WTC11 (cell line): ENCODE measurements at regions not wholly inside any gene's neighbourhood (a gene's known extent, or its start where the extent isn't known, plus 50 kb on each side); places are given as distances from the start of the nearest gene placed in this dataset.

Experiments
- ATAC-seq: fragments of 200-7000 bp; cut with Tn5 transposase; 2 replicates; pipeline ENCODE4 v1.10.0; 2021; ENCODE audit warnings: mild to moderate bottlenecking, moderate library complexity
- CTCF ChIA-PET: fragments of 300-600 bp; sonication (Branson Sonifier 250); formaldehyde crosslinking; loops from one replicate; lab custom pipeline; 2021; ENCODE audit warnings: antibody characterized with exemption; lab: Charles Lee
- POLR2A ChIA-PET: fragments of 350-600 bp; sonication (Branson Sonifier 250); formaldehyde crosslinking; loops from one replicate; lab custom pipeline; 2021; ENCODE audit warnings: antibody characterized with exemption; lab: Charles Lee
- DNase-seq: peaks from one replicate; pipeline ENCODE4 v3.0.0; 2021; ENCODE audit warnings: low spot score
- H3K27ac Mint-ChIP-seq: 2 replicates; pipeline ENCODE4 v1.8.0; 2021; ENCODE audit warnings: mixed read lengths
- H3K27me3 Mint-ChIP-seq: 2 replicates; pipeline ENCODE4 v1.8.0; 2021; ENCODE audit warnings: low read depth, mild to moderate bottlenecking, moderate library complexity, mixed read lengths
- H3K36me3 Mint-ChIP-seq: 2 replicates; pipeline ENCODE4 v1.8.0; 2021; ENCODE audit warnings: mixed read lengths
- H3K4me1 Mint-ChIP-seq: 2 replicates; pipeline ENCODE4 v1.8.0; 2022; ENCODE audit warnings: mixed read lengths
- H3K4me3 Mint-ChIP-seq: 2 replicates; pipeline ENCODE4 v1.8.0; 2021; ENCODE audit warnings: mild to moderate bottlenecking, moderate library complexity, mixed read lengths
- H3K9me3 Mint-ChIP-seq: 2 replicates; pipeline ENCODE4 v1.8.0; 2021; ENCODE audit warnings: mixed read lengths
- JAZF1 ChIP-seq: fragments of 250-450 bp; sonication (Bioruptor Pico); IDR thresholded peaks from 2 replicates; pipeline ENCODE4 v1.9.0; 2021; ENCODE audit warnings: moderate library complexity, mild to moderate bottlenecking, inconsistent platforms
- KAT7 ChIP-seq: sonication (generic); formaldehyde crosslinking; IDR thresholded peaks from 2 replicates; pipeline ENCODE4 v1.8.1; 2023; ENCODE audit warnings: missing genetic modification reagents, mild to moderate bottlenecking, borderline replicate concordance
- MXD4 ChIP-seq: fragments of 250-450 bp; sonication (Bioruptor Pico); IDR thresholded peaks from 2 replicates; pipeline ENCODE4 v1.8.0; 2021; ENCODE audit warnings: mild to moderate bottlenecking, moderate library complexity, borderline replicate concordance
- MYBL2 ChIP-seq: sonication (generic); formaldehyde crosslinking; IDR thresholded peaks from 2 replicates; pipeline ENCODE4 v1.8.1; 2023; ENCODE audit warnings: mild to moderate bottlenecking, moderate library complexity, missing genetic modification reagents
- OVOL2 ChIP-seq: fragments of 250-450 bp; sonication (Bioruptor Pico); IDR thresholded peaks from 2 replicates; pipeline ENCODE4 v1.9.0; 2021; ENCODE audit warnings: mild to moderate bottlenecking, borderline replicate concordance
- SOX15 ChIP-seq: fragments of 250-450 bp; sonication (Bioruptor Pico); IDR thresholded peaks from 2 replicates; pipeline ENCODE4 v1.9.0; 2021; ENCODE audit warnings: mild to moderate bottlenecking
- TF ChIP-seq, protein P1 (sequence below): fragments of 250-450 bp; sonication (Bioruptor Pico); IDR thresholded peaks from 2 replicates; pipeline ENCODE4 v1.9.0; 2021; ENCODE audit warnings: mild to moderate bottlenecking
- TF ChIP-seq, protein P2 (sequence below): fragments of 250-450 bp; sonication (Bioruptor Pico); IDR thresholded peaks from 2 replicates; pipeline ENCODE4 v1.9.0; 2021; ENCODE audit warnings: moderate library complexity, mild to moderate bottlenecking, inconsistent platforms, borderline replicate concordance
- TF ChIP-seq, protein P3 (sequence below): sonication (generic); formaldehyde crosslinking; IDR thresholded peaks from 2 replicates; pipeline ENCODE4 v1.8.1; 2023; ENCODE audit warnings: mild to moderate bottlenecking, missing genetic modification reagents, moderate library complexity
- TF ChIP-seq, protein P4 (sequence below): sonication (generic); formaldehyde crosslinking; IDR thresholded peaks from 2 replicates; pipeline ENCODE4 v1.8.0; 2022; ENCODE audit warnings: mild to moderate bottlenecking, missing genetic modification reagents
- TF ChIP-seq, protein P5 (sequence below): sonication (generic); formaldehyde crosslinking; conservative IDR thresholded peaks from 2 replicates; pipeline ENCODE4 v1.8.1; 2022; ENCODE audit warnings: mild to moderate bottlenecking, missing genetic modification reagents
- TF ChIP-seq, protein P6 (sequence below): fragments of 250-450 bp; sonication (Bioruptor Pico); IDR thresholded peaks from 2 replicates; pipeline ENCODE4 v1.9.0; 2021; ENCODE audit warnings: mild to moderate bottlenecking
- TF ChIP-seq, protein P7 (sequence below): sonication (generic); formaldehyde crosslinking; IDR thresholded peaks from 2 replicates; pipeline ENCODE4 v1.8.0; 2023; ENCODE audit warnings: missing genetic modification reagents
- TF ChIP-seq, protein P8 (sequence below): sonication (generic); formaldehyde crosslinking; conservative IDR thresholded peaks from 2 replicates; pipeline ENCODE4 v1.8.1; 2023; ENCODE audit warnings: mild to moderate bottlenecking, low read depth, missing genetic modification reagents, moderate library complexity
- TF ChIP-seq, protein P9 (sequence below): fragments of 200-600 bp; IDR thresholded peaks from 2 replicates; pipeline ENCODE4 v1.8.0; 2022; ENCODE audit warnings: antibody characterized with exemption
- TF ChIP-seq, protein P10 (sequence below): sonication (generic); formaldehyde crosslinking; IDR thresholded peaks from 2 replicates; pipeline ENCODE4 v1.8.1; 2022; ENCODE audit warnings: mild to moderate bottlenecking, missing genetic modification reagents, moderate library complexity, borderline replicate concordance

DNA sequence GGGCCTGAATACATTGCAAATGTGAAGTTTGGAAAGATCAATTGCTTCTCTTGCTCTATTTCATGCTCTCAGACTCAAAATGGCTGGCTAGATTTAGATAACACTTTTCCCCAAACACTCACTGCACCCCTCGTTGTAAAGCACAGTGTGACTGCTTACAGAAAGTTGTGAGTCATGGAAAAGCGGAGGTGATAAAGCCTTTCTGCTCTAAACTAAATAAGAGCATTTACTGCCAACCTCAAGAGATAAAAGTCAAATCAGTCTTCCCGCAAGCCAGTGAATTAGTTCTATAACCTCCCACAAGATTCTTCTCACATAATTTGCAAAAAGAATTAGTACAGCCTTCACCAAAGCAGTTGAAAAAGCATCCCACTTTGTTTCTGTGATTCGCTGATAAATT is 168.7 kb downstream of the WT1 start (continued):
- TF ChIP-seq MXD4 (CRISPR knock-in tag) (no peak), MYBL2 (CRISPR knock-in tag) (no peak), JAZF1 (CRISPR knock-in tag) (no peak), SOX15 (CRISPR knock-in tag) (no peak), KAT7 (CRISPR knock-in tag) (no peak), OVOL2 (CRISPR knock-in tag) (no peak)
- TF ChIP-seq, protein P1, sequence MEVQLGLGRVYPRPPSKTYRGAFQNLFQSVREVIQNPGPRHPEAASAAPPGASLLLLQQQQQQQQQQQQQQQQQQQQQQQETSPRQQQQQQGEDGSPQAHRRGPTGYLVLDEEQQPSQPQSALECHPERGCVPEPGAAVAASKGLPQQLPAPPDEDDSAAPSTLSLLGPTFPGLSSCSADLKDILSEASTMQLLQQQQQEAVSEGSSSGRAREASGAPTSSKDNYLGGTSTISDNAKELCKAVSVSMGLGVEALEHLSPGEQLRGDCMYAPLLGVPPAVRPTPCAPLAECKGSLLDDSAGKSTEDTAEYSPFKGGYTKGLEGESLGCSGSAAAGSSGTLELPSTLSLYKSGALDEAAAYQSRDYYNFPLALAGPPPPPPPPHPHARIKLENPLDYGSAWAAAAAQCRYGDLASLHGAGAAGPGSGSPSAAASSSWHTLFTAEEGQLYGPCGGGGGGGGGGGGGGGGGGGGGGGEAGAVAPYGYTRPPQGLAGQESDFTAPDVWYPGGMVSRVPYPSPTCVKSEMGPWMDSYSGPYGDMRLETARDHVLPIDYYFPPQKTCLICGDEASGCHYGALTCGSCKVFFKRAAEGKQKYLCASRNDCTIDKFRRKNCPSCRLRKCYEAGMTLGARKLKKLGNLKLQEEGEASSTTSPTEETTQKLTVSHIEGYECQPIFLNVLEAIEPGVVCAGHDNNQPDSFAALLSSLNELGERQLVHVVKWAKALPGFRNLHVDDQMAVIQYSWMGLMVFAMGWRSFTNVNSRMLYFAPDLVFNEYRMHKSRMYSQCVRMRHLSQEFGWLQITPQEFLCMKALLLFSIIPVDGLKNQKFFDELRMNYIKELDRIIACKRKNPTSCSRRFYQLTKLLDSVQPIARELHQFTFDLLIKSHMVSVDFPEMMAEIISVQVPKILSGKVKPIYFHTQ (CRISPR knock-in tag) = no peak
- TF ChIP-seq, protein P2, sequence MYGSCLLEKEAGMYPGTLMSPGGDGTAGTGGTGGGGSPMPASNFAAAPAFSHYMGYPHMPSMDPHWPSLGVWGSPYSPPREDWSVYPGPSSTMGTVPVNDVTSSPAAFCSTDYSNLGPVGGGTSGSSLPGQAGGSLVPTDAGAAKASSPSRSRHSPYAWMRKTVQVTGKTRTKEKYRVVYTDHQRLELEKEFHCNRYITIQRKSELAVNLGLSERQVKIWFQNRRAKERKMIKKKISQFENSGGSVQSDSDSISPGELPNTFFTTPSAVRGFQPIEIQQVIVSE (CRISPR knock-in tag) = no peak
- TF ChIP-seq, protein P3, sequence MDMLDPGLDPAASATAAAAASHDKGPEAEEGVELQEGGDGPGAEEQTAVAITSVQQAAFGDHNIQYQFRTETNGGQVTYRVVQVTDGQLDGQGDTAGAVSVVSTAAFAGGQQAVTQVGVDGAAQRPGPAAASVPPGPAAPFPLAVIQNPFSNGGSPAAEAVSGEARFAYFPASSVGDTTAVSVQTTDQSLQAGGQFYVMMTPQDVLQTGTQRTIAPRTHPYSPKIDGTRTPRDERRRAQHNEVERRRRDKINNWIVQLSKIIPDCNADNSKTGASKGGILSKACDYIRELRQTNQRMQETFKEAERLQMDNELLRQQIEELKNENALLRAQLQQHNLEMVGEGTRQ (CRISPR knock-in tag) = no peak
- TF ChIP-seq, protein P4, sequence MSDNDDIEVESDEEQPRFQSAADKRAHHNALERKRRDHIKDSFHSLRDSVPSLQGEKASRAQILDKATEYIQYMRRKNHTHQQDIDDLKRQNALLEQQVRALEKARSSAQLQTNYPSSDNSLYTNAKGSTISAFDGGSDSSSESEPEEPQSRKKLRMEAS = no peak
- TF ChIP-seq, protein P5, sequence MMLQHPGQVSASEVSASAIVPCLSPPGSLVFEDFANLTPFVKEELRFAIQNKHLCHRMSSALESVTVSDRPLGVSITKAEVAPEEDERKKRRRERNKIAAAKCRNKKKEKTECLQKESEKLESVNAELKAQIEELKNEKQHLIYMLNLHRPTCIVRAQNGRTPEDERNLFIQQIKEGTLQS (CRISPR knock-in tag) = no peak
- TF ChIP-seq, protein P6, sequence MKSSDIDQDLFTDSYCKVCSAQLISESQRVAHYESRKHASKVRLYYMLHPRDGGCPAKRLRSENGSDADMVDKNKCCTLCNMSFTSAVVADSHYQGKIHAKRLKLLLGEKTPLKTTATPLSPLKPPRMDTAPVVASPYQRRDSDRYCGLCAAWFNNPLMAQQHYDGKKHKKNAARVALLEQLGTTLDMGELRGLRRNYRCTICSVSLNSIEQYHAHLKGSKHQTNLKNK (CRISPR knock-in tag) = no peak

DNA sequence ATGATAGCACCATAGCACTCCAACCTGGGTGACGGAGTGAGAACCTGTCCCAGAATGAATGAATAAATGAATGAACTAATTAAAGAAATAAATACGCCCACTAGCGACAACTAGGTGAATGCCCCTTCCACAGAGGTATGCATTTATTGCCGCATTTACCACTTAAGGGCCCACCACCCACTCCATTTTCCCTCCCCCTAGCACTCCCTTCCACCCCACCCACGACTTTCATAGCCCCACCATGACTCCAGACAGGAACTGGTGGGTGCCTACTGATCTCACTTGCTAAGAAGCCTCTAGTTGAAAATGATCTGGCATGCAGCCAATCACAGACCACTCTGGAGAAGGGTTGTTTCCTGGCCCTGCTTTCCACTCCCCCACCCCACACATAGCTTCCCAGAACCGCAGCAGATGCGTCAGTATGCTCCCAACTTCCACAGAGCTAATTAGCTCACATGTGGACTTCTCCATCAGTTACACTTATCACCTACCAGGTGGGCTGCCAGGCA is 167.6 kb downstream of the WT1 start:
- peaks cover 12% of the 10 kb centered on the region; the same call in 1 of the 2 replicates for H3K9me3 Mint-ChIP-seq
- H3K4me1 Mint-ChIP-seq = peaks cover 7% of the 10 kb centered on the region
- no peaks in the 10 kb centered on the region for H3K36me3 Mint-ChIP-seq
- DNase-seq (no peak), ATAC-seq (no peak)
- H3K4me3 Mint-ChIP-seq = no peak overlapping the region
- H3K27me3 Mint-ChIP-seq = no peaks in the 10 kb centered on the region
- TF ChIP-seq, protein P7, sequence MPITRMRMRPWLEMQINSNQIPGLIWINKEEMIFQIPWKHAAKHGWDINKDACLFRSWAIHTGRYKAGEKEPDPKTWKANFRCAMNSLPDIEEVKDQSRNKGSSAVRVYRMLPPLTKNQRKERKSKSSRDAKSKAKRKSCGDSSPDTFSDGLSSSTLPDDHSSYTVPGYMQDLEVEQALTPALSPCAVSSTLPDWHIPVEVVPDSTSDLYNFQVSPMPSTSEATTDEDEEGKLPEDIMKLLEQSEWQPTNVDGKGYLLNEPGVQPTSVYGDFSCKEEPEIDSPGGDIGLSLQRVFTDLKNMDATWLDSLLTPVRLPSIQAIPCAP (CRISPR knock-in tag) = no peak
- TF ChIP-seq, protein P8, sequence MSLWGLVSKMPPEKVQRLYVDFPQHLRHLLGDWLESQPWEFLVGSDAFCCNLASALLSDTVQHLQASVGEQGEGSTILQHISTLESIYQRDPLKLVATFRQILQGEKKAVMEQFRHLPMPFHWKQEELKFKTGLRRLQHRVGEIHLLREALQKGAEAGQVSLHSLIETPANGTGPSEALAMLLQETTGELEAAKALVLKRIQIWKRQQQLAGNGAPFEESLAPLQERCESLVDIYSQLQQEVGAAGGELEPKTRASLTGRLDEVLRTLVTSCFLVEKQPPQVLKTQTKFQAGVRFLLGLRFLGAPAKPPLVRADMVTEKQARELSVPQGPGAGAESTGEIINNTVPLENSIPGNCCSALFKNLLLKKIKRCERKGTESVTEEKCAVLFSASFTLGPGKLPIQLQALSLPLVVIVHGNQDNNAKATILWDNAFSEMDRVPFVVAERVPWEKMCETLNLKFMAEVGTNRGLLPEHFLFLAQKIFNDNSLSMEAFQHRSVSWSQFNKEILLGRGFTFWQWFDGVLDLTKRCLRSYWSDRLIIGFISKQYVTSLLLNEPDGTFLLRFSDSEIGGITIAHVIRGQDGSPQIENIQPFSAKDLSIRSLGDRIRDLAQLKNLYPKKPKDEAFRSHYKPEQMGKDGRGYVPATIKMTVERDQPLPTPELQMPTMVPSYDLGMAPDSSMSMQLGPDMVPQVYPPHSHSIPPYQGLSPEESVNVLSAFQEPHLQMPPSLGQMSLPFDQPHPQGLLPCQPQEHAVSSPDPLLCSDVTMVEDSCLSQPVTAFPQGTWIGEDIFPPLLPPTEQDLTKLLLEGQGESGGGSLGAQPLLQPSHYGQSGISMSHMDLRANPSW (CRISPR knock-in tag) = no peak
- TF ChIP-seq, protein P9, sequence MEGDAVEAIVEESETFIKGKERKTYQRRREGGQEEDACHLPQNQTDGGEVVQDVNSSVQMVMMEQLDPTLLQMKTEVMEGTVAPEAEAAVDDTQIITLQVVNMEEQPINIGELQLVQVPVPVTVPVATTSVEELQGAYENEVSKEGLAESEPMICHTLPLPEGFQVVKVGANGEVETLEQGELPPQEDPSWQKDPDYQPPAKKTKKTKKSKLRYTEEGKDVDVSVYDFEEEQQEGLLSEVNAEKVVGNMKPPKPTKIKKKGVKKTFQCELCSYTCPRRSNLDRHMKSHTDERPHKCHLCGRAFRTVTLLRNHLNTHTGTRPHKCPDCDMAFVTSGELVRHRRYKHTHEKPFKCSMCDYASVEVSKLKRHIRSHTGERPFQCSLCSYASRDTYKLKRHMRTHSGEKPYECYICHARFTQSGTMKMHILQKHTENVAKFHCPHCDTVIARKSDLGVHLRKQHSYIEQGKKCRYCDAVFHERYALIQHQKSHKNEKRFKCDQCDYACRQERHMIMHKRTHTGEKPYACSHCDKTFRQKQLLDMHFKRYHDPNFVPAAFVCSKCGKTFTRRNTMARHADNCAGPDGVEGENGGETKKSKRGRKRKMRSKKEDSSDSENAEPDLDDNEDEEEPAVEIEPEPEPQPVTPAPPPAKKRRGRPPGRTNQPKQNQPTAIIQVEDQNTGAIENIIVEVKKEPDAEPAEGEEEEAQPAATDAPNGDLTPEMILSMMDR = no peak
- TF ChIP-seq, protein P10, sequence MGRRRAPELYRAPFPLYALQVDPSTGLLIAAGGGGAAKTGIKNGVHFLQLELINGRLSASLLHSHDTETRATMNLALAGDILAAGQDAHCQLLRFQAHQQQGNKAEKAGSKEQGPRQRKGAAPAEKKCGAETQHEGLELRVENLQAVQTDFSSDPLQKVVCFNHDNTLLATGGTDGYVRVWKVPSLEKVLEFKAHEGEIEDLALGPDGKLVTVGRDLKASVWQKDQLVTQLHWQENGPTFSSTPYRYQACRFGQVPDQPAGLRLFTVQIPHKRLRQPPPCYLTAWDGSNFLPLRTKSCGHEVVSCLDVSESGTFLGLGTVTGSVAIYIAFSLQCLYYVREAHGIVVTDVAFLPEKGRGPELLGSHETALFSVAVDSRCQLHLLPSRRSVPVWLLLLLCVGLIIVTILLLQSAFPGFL (CRISPR knock-in tag) = no peak
- CTCF ChIA-PET = interaction anchor here (0.6 to 1.0 kb wide), 3 partner anchors 9 to 381 kb away, joined by 3 to 4 read pairs (median 3); no protein-coding TSS in a partner anchor
- no peak overlapping the region for H3K27ac Mint-ChIP-seq
- POLR2A ChIA-PET = interaction anchor here (0.6 kb wide), 1 partner anchor 868 kb away, joined by 4 read pairs; no protein-coding TSS in a partner anchor
